GM19328 (cell line): ENCODE measurements at regions not wholly inside any gene's neighbourhood (a gene's known extent, or its start where the extent isn't known, plus 50 kb on each side); places are given as distances from the start of the nearest gene placed in this dataset.
"Not testable (repeated sequence)": the region's sequence is repeated elsewhere in the genome, so short reads cannot be mapped to it uniquely, and the experiment has no call there.

Source experiments
- ATAC-seq: cut with Tn5 transposase; IDR thresholded peaks from one replicate; pipeline ENCODE4 v1.9.1; 2021; ENCODE audit warnings: mild to moderate bottlenecking, moderate library complexity; ENCODE audit not compliant: unreplicated experiment

DNA sequence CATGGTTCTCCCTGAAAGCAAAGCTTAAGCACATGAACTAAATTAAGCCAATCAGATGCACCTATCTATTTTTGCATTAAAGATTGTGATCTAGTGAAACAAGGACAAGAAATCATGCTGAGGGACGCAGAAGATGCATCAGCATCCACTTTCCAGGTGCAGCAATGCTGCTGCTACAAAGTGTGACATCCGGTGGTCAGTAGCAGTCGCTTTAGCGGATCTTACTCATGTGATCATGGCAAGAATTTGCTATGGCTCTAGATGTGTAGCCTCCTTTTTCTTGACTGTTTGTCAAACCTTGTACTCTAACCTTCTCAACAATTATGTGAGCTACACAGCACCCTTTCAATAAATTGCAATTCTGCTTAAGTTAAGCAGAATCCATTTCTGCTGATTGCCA, 126.8 kb upstream of the SMLR1 start:
- no peak for ATAC-seq

DNA sequence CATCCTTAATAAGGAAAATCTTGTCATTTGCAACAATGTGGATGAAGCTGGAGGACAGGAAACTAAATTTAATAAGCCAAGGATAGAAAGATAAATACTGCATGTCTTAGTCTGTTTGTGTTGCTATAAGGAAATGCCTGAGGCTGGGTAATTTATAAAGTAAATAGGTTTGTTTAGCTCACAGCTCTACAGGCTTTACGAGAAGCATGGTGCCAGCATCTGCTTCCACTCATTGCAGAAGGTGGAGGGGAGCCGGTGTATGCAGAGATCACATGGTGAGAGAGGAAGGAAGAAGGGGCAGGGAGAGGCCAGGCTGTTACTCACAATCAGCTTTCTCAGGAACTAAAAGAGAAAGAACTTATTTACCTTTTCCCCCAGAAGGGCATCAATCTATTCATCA, 118.9 kb upstream of the SMLR1 start:
- ATAC-seq: no peak

DNA sequence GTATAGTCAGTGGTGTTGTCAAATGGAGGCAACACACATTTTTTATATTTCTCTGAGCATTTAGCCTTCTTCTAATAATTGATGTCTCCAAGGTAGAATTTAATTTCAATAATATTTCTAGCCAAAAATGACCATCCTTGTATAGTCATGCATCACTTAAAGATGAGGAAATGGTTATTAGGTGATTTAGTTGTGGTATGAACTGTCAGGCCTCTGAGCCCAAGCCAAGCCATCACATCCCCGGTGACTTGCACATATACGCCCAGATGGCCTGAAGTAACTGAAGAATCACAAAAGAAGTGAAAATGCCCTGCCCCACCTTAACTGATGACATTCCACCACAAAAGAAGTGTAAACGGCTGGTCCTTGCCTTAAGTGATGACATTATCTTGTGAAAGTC, 115.6 kb upstream of the SMLR1 start:
- not testable (repeated sequence) for ATAC-seq

DNA sequence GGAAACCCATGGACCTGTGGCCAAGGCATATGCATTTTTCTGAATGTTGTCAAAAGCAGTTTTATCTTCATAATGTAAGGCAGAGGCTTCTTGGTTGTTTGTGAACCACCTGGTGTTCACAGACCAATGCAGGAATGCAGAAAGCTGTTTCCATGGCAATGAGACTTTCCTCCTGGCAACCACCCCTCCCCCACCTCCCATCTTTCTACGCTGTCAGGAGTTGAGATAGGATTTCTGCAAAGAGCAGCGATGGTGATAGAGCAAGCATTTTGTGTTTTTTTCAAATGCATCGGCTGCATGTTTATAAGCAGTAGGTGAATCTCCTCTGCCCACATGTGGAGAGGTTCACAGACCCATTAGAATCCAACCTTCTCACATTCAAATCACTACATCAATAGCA, 114.1 kb upstream of the SMLR1 start:
- no peak for ATAC-seq

DNA sequence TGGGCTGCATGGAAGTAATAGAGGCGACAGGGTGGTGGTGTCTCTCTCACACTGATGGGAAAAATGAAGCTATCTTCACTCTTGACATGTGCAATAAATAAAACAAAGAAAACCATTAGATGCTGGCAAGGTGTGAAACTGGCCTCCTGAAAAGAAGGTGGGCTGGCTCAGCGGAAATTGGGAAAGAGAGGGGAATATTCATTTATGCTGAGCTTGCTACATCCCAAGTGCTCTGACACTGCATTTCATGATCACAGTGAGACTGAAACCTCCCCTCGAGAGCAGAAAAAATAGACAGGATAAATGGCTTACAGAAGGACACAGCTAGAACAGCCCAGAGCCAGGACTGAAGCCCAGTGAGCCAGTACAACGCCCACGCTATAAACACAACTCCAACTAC, 112.1 kb upstream of the SMLR1 start:
- no peak for ATAC-seq

DNA sequence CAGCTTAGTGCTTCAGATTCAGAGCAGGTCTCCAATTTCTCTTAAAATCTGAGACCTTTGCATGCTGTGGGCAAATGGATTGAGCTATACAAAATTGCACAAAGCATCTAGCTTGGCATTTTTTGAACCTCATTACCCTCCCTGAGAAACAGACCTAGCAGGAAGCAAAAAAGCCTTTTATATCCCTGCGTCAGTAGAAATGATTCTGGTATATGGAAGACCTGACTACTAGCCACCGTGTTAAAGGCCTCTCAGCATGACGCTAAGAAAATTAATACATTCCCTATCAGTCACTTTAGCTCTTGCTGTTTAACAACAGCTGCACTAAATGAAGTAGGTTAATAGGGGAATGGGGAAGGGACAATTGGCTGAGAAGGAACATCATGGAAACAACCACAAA, 110.7 kb upstream of the SMLR1 start:
- no peak for ATAC-seq

DNA sequence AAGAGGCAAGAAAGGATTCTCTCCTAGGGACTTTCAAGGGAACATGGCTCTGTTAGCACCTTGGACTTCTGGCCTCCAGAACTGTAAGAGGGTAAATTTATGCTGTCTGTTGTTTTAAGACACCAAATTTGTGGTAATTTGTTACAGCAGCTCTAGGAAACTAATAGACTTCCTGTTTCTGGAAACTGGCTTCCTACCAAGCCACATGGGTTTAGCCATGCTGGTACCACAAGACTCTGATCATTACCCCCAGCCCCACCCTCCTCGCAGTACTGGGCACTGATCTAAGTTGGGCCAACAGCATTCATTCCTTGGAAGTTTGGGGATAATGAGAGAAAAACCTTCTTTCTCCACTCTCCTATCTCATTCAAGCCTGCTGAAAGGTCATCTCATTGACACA, 109.5 kb upstream of the SMLR1 start:
- no peak for ATAC-seq

DNA sequence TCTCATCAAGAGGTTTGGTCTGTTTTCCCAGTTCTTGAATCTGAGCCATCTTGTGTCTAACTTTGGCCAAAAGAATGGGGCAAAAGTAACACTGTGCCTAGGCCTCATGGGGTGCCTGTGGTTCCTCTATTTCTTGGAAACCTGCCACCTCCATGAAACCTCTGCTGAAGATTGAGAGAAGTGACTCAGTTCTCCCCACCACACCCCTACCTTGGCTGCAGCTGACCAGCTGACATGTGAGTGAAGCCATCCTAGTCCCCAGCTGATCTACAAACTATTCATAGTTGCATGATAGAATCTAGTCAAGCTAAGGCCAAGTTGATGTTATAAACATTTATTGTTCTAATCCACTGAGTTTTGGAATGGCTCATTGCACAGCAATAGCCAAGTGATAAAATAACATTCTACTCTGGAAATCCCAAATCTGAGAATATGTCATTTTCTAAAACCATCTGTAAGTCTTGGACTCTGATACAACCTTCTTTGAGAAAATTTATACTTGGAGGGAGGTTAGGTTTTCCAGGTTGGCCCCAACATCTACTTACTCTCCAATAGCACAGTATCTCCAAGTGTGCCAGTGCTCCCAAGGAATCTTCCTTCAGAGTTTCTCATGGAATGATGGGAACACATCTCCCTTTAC, 107.0 kb upstream of the SMLR1 start:
- no peak for ATAC-seq

DNA sequence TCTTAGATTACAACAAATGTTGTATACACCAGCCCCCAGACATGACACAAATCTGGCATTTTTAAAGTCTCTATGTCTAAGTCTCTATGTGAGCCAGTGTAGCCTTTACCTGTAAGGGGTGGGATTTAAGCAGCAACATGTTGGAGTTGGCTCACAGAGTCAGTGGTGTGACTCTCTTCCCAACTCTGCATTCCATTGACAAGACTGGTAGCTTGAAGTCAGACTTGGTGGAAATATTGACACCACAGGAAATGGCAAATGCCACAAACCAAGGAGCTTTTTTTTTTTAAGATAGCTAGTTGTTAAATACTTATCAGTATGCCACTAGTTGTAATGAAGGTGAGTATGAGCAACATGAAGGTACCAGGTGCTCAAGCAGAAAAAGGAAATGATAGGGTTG, 103.1 kb upstream of the SMLR1 start:
- ATAC-seq: no peak

DNA sequence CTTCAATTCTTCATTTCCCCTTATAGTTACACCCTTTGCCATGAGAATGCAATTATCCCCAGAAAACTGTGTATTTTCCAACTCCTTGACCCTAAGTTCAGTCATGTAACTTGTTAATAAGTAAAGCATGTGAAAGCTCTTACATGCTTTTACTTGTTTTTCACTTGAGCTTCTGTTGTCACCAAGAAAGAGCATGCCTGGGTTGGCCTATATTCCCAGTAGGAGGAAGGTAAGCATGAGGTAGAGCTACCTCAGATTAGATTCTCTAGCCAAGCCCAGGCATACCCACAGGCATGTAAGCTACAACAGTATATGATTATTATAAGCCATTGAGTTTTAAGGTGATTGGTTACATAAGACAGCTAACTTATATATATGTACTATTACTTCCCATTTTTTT, 101.7 kb upstream of the SMLR1 start:
- ATAC-seq: no peak

DNA sequence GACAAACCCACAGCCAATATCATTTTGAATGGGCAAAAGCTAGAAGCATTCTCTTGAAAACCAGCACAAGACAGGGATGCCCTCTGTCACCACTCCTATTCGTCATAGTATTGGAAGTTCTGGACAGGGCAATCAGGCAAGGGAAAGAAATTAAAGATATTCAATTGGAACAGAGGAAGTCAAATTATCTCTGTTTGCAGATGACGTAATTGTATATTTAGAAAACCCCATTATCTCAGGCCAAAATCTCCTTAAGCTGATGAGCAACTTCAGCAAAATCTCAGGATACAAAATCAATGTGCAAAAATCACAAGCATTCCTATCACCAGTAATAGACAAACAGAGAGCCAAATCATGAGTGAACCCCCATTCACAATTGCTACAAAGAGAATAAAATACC, 99.1 kb upstream of the SMLR1 start:
- ATAC-seq: not testable (repeated sequence)

DNA sequence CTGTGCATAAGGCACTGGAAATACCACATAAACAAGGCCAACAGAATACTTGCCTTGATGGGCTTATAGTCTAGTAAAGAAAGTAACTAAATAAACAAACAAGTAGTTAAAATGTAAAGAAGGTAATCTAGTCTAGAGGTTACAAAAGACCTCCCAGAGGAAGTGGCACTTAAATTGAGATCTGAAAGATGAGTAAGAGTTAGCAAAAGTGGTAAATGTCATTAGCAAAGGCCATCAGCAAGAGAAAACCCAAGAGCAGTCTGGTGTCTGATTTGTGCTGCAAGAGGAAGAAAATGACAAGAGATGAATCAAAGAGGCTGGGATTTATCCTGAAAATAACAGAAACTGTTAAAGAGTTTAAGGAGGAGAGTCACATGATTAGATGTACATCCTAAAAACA, 96.6 kb upstream of the SMLR1 start:
- no peak for ATAC-seq

DNA sequence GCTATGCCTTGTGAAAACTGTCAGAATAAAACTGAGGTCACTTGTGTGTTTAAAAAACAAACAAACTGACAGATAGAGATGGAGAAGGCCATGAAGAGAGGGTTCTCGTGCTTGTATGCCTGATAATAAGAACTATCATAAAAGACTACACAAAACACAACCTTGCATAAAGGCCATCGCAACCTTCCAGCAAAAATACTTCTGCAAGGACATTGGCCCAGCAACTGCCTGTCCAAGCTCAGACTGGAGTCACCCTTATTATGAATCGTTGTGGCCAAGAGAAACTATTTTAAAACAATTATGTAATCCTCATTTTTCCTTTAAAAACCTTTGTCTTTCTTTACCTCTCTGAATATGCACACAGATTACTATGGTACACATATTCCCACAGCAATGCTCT, 93.0 kb upstream of the SMLR1 start:
- ATAC-seq: no peak

DNA sequence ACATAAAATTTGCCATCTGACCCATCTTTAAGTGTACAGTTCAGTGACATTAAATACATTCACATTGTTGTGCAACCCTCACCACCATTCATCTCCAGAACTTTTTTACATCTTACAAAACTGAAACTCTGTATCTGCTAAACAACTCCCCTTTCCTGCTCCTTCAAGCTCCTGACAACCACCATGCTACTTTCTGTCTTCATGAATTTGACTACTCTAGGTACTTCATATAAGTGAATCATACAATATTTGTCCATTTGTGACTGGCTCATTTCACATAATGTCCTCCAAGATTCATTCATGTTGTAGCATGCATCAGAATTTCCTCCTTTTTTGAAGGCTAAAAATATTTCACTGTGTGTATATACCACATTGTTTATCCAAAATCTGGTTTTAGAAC, 86.9 kb upstream of the SMLR1 start:
- ATAC-seq: no peak

DNA sequence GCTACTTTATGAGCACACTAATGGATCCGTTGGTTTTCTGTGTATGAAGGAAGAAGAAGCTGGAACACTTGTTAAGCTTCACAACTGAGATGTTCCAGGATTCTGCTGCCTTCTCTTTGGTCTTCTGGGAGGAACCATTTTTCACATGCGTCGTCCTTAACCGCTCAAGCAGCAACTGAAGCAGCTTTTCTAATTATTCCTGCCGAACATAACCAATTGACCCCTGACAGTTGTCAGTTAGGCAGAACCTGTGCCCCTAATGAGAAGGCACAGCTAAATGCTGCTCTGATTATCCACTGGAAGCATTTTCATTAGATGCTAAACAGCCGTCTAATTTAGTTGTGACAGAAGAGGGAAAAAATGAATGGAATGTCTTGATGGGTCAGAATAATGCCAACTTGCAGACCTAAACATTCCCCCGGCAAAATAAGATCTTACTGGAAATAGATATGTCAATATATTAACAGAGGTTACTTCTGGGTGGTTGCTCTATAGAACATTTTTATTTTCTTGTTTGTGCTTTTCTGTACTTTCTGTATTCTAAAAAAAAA, 85.0 kb upstream of the SMLR1 start:
- ATAC-seq: no peak

DNA sequence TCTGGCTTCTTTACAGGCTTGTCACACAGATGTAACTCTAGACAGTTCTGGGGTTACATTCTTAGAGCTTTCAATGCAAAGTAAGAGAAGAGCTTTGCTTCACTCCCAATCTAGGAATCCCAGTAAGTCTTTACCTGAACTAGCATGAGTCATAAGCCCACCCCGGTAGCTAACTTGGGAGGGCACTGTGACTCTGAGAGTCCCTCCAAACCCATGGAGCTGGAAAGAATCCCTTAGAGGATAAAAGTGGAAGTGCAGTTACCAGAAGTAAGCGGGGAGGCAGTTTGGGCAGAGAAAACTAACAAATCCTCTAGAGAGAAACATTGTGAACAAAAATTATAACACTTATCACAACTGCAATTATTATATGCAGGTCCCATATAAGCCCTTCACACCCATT, 84.0 kb upstream of the SMLR1 start:
- no peak for ATAC-seq

DNA sequence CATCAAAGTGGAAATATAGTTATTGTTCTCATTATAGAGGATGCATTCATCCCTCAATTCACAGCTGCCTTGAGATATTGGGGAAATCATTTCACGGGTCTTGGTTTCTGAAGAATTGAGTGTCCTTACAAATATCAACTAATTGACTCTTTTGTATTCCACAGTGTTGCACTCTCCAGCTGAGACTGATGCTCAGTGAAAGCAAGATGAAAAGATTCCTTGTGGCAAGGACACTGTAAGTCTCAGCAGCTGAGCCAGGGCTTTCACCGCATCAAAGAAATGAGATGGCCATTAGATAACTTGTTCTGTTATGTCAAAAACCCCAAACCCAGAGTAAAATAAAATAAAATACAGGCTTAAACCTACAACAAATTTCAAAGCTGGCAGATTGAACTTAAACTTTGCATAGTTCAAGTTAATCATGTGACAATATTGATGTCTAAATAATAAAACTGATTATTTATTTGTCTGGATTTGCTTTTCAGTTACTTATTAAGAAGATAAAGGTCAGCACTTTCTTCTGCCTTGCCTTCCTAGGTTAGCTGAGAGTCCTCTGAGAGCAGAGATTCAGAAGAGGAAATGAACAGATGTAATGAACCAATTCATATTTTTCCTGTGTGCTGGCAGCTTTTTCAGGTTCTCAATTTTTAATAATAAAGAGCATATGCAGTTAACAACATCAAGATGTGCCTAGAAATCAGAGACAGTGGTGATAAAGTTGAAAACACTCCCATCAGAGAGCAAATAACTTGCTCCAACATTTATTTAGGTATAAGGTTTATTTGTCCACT, 82.4 kb upstream of the SMLR1 start:
- ATAC-seq: no peak

DNA sequence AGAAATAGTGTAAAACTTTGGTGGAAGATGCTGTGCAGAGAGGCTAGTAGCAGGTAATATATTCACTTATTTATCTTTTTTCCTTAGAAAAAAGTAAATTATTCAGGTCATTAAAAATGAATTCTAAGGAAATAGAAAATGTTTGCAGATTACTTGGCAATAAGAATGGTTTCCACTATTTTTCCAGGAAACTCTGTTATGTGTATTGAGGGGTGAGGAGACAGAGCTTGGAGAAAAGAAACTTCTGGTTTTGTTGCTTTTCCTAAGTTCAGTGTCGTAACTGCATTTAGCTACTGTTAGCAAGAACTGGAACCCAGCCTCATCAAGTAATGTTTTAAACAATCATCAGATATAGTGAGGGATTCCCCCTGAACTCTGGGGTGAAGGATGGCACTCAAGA, 79.2 kb upstream of the SMLR1 start:
- no peak for ATAC-seq

DNA sequence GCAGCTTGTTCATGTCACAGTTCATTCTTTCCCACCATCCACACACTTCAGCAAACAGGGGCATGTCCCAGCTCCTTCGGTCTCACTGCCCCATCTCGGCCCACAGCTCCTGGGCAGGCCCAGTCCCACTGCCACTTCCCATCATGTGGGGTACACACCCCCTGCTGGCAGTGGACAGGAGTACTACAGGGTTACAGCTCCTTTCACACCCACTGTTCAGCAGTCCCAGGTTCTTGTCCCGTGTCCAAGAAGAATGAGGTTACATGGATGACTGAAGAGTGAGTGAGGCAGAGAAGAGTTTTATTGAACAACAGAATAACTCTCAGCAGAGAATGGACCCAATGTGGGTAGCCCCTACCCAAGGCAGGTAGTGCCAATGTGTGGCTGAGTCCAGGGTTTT, 77.8 kb upstream of the SMLR1 start:
- no peak for ATAC-seq

DNA sequence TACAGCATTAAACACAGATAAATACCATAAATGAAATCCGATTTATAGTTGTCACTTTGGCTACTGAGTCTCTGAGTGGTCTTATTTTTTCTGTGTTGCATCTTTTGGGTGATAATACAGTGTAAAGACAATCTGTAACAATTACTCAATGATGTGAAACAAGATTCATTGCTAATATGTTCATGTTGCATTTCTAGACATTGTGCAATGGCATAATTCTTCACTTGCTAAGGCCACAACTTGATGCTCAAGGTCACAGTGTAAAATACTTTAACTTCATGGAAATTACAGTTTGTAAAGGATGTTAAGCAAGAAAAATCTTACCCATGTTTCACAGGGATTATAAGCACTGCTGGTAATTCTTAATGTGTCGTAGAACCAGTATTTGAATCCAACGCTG, 74.9 kb upstream of the SMLR1 start:
- ATAC-seq: no peak

DNA sequence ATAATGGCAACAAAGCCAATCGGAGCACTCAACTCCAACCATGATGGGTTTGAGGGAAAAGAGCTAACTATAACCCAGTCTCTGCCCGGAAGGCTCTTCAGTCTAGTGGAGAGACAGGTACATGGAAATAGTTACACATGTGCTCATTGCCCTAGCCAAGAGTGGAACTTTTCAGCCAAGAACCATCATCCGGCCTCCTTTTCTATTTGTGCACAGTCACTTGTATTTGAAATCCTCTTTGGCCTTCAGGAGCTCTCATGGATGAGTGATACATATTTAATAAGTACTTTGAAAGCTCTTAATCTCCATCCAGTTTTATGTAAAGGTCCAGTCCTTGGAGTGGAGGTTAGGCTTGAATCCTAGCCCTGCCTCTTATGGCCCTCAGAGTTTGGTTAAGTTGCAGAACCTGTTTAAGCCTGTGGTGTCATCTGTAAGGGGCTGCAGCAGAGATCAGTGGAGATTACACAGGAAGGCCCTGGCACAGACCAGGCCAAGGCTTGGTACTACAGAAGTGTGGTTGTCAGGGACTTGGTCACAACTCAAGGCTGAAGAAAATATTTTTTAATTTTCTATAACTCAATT, 72.3 kb upstream of the SMLR1 start:
- no peak for ATAC-seq

DNA sequence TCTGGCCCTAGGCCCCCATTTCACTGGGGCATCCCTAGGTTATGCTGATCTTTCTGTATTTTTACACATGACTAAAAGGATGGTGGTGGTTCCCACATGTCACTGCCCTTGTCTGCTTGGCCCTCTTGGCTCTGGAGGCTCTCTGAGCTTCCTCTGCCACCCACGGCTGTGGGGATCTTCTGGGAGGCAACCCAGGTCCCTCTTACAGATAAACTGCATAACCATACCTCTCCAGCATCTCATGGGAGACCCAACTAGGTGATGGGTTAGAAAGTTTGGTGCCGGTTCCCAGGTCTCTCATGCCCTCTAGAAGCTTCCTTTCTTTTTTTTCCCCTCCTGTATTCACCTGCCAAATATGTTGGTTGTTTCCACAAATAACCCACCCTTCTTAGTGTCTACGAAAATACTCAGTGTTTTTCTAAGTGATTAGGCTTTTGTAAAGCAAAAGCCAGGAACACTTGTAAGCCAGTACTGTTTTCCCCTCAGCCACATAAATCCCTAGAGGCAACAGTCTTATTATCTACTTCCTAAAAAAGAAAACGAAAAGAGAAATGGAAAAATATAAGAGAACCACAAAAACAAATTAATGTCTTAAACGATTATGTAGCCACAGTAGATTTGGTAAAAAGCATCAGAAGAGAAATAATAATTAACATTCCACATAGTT, 71.7 kb upstream of the SMLR1 start:
- no peak for ATAC-seq
